Epithelial cell of proximal tubule (primary cell): ENCODE measurements at regions not wholly inside any gene's neighbourhood (a gene's known extent, or its start where the extent isn't known, plus 50 kb on each side); places are given as distances from the start of the nearest gene placed in this dataset.

Experiments
- DNase-seq: peaks from one replicate; pipeline ENCODE4 v3.0.0-alpha.2; 2011; ENCODE audit warnings: low read depth
- H3K4me3 ChIP-seq: 2 replicates; pipeline ENCODE4 v1.5.1; 2011; ENCODE audit warnings: low read depth, mild to moderate bottlenecking, low read length
- TF ChIP-seq, protein P1 (sequence below): conservative IDR thresholded peaks from 2 replicates; pipeline ENCODE4 v1.5.1; 2012; ENCODE audit warnings: low read depth, mild to moderate bottlenecking, low read length

DNA sequence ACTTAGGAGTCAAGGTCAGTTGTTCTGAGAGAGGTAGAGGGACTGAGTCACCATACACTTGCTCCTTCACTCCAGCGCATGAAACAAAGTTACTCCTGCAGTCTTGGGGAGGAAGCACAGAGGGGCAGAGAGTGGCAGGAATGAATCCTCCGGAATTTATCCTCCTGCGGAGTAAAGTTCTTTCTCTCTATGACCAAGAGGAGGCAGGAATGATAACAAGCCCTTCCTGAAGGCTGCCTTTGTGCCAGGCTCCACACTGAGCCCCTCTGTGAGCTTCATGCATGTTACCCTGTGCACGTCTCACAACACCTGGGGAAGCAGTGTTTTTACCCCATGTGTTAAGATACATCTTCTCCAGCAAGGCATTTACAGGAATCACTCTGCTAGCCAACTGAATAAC is 458.4 kb downstream of the KLF12 start:
- no peak overlapping the region for H3K4me3 ChIP-seq
- no peak for DNase-seq
- TF ChIP-seq, protein P1, sequence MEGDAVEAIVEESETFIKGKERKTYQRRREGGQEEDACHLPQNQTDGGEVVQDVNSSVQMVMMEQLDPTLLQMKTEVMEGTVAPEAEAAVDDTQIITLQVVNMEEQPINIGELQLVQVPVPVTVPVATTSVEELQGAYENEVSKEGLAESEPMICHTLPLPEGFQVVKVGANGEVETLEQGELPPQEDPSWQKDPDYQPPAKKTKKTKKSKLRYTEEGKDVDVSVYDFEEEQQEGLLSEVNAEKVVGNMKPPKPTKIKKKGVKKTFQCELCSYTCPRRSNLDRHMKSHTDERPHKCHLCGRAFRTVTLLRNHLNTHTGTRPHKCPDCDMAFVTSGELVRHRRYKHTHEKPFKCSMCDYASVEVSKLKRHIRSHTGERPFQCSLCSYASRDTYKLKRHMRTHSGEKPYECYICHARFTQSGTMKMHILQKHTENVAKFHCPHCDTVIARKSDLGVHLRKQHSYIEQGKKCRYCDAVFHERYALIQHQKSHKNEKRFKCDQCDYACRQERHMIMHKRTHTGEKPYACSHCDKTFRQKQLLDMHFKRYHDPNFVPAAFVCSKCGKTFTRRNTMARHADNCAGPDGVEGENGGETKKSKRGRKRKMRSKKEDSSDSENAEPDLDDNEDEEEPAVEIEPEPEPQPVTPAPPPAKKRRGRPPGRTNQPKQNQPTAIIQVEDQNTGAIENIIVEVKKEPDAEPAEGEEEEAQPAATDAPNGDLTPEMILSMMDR, result no peak

DNA sequence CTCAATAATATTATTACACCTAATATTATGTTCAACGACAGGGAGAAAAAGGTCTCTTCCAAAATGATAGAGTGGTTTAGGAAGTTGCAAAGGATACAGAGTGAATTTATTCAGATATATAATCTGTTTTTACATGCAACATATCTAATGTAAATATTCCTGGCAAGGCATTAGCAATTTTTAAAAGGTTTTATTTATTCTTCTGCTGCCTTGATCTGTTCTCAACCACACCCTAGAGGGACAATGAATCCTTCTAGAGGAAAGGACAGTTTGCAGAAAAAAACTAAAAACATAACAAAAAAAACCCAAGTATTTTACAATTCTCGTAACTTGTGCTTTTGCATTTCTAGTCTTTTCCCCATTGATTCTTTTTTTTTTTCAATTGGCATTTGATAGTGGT is 459.6 kb downstream of the KLF12 start:
- no peak for DNase-seq
- no peak overlapping the region for H3K4me3 ChIP-seq
- TF ChIP-seq, protein P1, result no peak

GRCh38 chr13:73673931-73674330 is 460.3 kb downstream of the KLF12 start:
- no peak for DNase-seq
- H3K4me3 ChIP-seq, result no peak overlapping the region
- TF ChIP-seq, protein P1, result no peak

DNA sequence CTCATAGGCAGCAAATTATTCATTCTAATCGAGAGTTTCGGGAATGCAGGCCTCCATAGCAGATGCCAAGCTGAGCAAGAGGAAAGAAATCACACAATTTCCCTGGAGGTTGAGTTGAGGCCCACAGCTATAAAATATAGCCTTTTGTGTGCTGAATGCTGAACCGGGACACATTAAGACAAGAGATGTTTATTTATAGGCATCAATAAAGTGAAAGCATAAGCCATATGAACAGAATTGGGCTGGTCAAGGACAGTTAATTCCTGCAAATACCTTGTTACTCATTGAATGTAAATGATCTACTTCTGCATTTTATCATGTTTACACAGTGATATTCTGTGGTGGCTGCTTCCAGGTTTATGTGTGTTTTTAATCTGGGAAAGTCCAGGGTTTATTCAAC is 461.7 kb downstream of the KLF12 start:
- TF ChIP-seq, protein P1, result no peak
- H3K4me3 ChIP-seq, result no peak overlapping the region
- peak; percentile 59 for DNase-seq

DNA sequence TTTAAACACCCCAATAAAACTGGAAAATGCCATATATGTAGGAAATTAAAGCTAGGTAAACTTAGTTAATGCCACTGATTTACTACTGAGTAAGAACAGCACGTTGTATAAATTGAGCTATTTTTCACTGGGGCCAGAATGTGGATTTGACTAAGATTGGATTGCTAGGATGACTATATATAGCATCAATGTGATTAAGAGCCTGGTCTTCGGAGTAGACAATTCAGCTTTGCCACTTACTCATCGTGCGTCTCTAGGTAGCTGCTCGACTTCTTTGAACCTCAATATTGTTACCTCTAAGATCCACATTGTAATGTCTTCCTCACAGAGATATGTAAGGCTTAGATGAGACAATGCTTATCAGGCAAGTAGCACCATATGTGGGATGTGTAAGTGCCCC is 462.5 kb downstream of the KLF12 start:
- no peak for DNase-seq
- no peak overlapping the region for H3K4me3 ChIP-seq
- TF ChIP-seq, protein P1, result no peak

DNA sequence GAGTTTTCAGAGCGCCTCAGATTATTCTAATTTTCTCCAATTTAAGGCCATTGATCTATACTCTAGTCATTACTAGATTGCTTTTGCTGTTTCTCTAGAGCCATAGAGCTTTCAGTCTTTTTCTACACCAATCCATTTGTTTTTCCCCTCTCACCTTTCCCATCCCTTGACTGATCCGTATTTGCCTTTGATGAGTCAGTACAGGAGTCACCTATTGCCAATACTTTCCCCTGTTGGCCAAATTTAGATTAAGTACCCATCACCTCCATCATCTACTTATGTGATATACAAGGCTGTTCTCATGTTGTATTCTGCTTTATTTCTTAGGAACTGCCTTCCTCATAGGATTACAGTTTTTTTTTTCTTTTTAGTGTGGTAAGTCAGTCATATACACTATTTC is 463.2 kb downstream of the KLF12 start:
- no peak overlapping the region for H3K4me3 ChIP-seq
- TF ChIP-seq, protein P1, result no peak
- DNase-seq, result no peak

GRCh38 chr13:73667756-73668155 is 466.4 kb downstream of the KLF12 start:
- DNase-seq, result no peak
- no peak overlapping the region for H3K4me3 ChIP-seq
- TF ChIP-seq, protein P1, result no peak
